ENCODE measurements at regions not wholly inside any gene's neighbourhood (a gene's known extent, or its start where the extent isn't known, plus 50 kb on each side); places are given as distances from the start of the nearest gene placed in this dataset.

DNA sequence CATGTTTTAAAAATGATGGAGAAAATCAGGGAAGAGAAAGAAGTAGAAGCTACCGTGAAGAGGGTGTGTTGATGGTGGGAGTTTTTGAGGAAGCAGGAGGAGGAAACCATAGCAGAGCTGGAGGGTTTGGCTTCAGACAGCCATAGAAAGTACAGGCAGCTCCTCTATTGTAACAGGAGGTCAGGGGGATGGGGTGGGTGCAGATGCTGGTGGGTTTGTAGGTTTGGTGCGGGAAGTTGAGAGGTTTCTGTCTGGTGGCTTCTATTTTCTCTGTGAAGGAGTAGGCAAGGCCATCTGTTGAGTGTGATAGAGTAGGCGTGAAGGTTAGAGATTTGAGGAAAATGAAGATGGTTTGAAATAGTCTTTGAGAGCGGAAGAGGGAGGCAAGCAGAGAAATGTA, 97.7 kb upstream of the TBC1D5 start:
- no peak for DNase-seq (ENCODE audit: low read depth)
- no peak for TF ChIP-seq CTCF (conservative IDR thresholded peaks at IDR 0.05; ENCODE audit: control insufficient read depth, insufficient read depth, low read depth, low read length)

DNA sequence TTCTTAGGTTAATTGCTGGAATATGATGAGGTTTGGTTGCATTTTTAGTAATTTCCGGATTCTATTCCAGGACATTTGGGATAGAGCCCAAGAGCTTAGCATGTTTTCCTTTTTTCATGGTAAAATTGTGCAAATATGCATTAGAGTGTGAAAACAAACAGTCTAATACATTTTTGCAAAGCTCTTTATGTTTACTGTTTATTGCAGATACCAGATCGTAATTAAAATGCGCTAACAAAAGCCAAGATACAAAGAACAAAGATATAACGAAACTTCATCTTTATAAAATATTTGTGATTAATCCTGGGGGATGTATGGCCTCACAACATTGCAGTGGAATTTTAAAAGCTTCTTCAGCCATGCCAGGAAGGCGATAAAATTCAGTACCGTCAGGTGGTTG, 94.5 kb upstream of the TBC1D5 start:
- H3K4me3 ChIP-seq (ENCODE audit: control insufficient read depth, low read depth, low read length) = no peak overlapping the region
- no peak for TF ChIP-seq CTCF (conservative IDR thresholded peaks at IDR 0.05; ENCODE audit: control insufficient read depth, insufficient read depth, low read depth, low read length)
- no peak for DNase-seq (ENCODE audit: low read depth)

More for the DNA sequence above, 97.7 kb upstream of the TBC1D5 start:
- H3K4me3 ChIP-seq (ENCODE audit: control insufficient read depth, low read depth, low read length) = no peak overlapping the region

- no peak overlapping the region for H3K4me3 ChIP-seq (ENCODE audit: control insufficient read depth, low read depth, low read length)
- no peak for TF ChIP-seq CTCF (conservative IDR thresholded peaks at IDR 0.05; ENCODE audit: control insufficient read depth, insufficient read depth, low read depth, low read length)
- no peak for DNase-seq (ENCODE audit: low read depth)
Observed at GRCh38 chr3:17836092-17836491, 93.7 kb upstream of the TBC1D5 start.

- no peak for DNase-seq (ENCODE audit: low read depth)
- no peak overlapping the region for H3K4me3 ChIP-seq (ENCODE audit: control insufficient read depth, low read depth, low read length)
- TF ChIP-seq CTCF (conservative IDR thresholded peaks at IDR 0.05; ENCODE audit: control insufficient read depth, insufficient read depth, low read depth, low read length) = no peak
Observed at GRCh38 chr3:17833786-17834559, 91.5 kb upstream of the TBC1D5 start.

GRCh38 chr3:17832016-17832415, 89.6 kb upstream of the TBC1D5 start:
- peak; percentile 64 for DNase-seq (ENCODE audit: low read depth)
- TF ChIP-seq CTCF (conservative IDR thresholded peaks at IDR 0.05; ENCODE audit: control insufficient read depth, insufficient read depth, low read depth, low read length) = no peak
- no peak overlapping the region for H3K4me3 ChIP-seq (ENCODE audit: control insufficient read depth, low read depth, low read length)

DNA sequence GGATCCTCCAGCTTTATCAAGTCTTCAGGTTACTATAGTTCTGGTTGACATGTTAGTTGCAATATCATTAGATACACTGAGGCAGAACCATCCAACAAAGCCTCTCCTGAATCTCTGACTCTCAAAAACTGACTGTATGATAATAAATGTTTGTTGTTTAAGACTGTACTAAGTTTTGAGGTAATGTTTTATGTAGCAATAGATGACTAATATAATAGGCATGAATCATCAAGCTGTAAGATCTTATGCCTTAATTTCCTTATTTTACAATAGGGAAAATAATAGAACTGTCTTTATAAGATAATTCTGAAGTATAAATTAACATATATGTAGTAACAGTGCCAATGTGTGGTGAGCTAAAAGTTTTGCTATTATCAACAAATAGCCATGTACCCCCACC, 88.9 kb upstream of the TBC1D5 start:
- peak; percentile 63 for DNase-seq (ENCODE audit: low read depth)
- no peak for TF ChIP-seq CTCF (conservative IDR thresholded peaks at IDR 0.05; ENCODE audit: control insufficient read depth, insufficient read depth, low read depth, low read length)
- no peak overlapping the region for H3K4me3 ChIP-seq (ENCODE audit: control insufficient read depth, low read depth, low read length)

All from fibroblast of mammary gland (primary cell).